ENCODE measurements at regions not wholly inside any gene's neighbourhood (a gene's known extent, or its start where the extent isn't known, plus 50 kb on each side); places are given as distances from the start of the nearest gene placed in this dataset.
"Not testable (repeated sequence)": the region's sequence is repeated elsewhere in the genome, so short reads cannot be mapped to it uniquely, and the experiment has no call there.

GRCh38 chr13:21884965-21885567 lies 214.2 kb downstream of the FGF9 start:
- Histone ChIP-seq H3K4me1 (peaks cover 0 to 9% (median 0%) of the 10 kb centered on the region in 3 donors), H3K36me3 (no peaks in the 10 kb centered on the region), H3K27me3 (no peaks in the 10 kb centered on the region), H3K4me3 (no peak overlapping the region), H3K9me3 (no peaks in the 10 kb centered on the region), H3K27ac (no peak overlapping the region)
- WGBS, 2 donors (ENCODE audit: low coverage in 1 of 2) = 79 to 83% methylated on average over 4 to 6 of the region's 9 CpGs
- ATAC-seq = no peak
- TF ChIP-seq POLR2A (IDR thresholded peaks at IDR 0.05) (no peak), POLR2AphosphoS5 (IDR thresholded peaks at IDR 0.05) (no peak), EP300 (IDR thresholded peaks at IDR 0.05) (no peak), CTCF (IDR thresholded peaks at IDR 0.05) (no peak)

- Histone ChIP-seq H3K36me3 (no peaks in the 10 kb centered on the region), H3K9me3 (no peaks in the 10 kb centered on the region), H3K27me3 (no peaks in the 10 kb centered on the region), H3K4me3 (no peak overlapping the region), H3K27ac (no peak overlapping the region), H3K4me1 (peaks cover 0 to 9% (median 0%) of the 10 kb centered on the region in 3 donors)
- ATAC-seq = no peak
- WGBS, 2 donors (ENCODE audit: low coverage in 1 of 2) = 90 to 100% methylated on average over 4 to 10 of the region's 12 CpGs
- TF ChIP-seq CTCF (IDR thresholded peaks at IDR 0.05) (no peak), EP300 (IDR thresholded peaks at IDR 0.05) (no peak), POLR2AphosphoS5 (IDR thresholded peaks at IDR 0.05) (no peak), POLR2A (IDR thresholded peaks at IDR 0.05) (no peak)
Measured at GRCh38 chr13:21885714-21886224, 214.9 kb downstream of the FGF9 start.

- ATAC-seq = no peak
- 30 to 70% methylated on average over 1 to 3 of the region's 5 CpGs for WGBS, 2 donors (ENCODE audit: low coverage in 1 of 2)
- TF ChIP-seq POLR2A (IDR thresholded peaks at IDR 0.05) (no peak), POLR2AphosphoS5 (IDR thresholded peaks at IDR 0.05) (no peak), EP300 (IDR thresholded peaks at IDR 0.05) (no peak), CTCF (IDR thresholded peaks at IDR 0.05) (no peak)
- no peaks in the 10 kb centered on the region for H3K9me3 ChIP-seq
- no peak overlapping the region for H3K4me3 ChIP-seq
- H3K36me3 ChIP-seq = no peaks in the 10 kb centered on the region
- H3K27ac ChIP-seq = no peak overlapping the region
- no peaks in the 10 kb centered on the region for H3K27me3 ChIP-seq
- peaks cover 0 to 5% (median 0%) of the 10 kb centered on the region in 3 donors for H3K4me1 ChIP-seq
Measured at GRCh38 chr13:21889651-21890050, 218.8 kb downstream of the FGF9 start.

GRCh38 chr13:21890220-21890619 lies 219.3 kb downstream of the FGF9 start:
- not testable (repeated sequence) for H3K27ac ChIP-seq, H3K36me3 ChIP-seq, H3K4me3 ChIP-seq, H3K4me1 ChIP-seq, ATAC-seq, H3K9me3 ChIP-seq, H3K27me3 ChIP-seq

GRCh38 chr13:21894091-21894490 lies 223.2 kb downstream of the FGF9 start:
- 78 to 84% methylated on average over 6 to 10 of the region's 10 CpGs for WGBS, 2 donors (ENCODE audit: low coverage in 1 of 2)

More at GRCh38 chr13:21894091-21894490, 223.2 kb downstream of the FGF9 start:
- Histone ChIP-seq H3K4me3 (no peak overlapping the region), H3K9me3 (no peaks in the 10 kb centered on the region), H3K4me1 (no peaks in the 10 kb centered on the region), H3K27me3 (no peaks in the 10 kb centered on the region), H3K36me3 (no peaks in the 10 kb centered on the region), H3K27ac (no peak overlapping the region)
- TF ChIP-seq CTCF (IDR thresholded peaks at IDR 0.05) (no peak), EP300 (IDR thresholded peaks at IDR 0.05) (no peak), POLR2A (IDR thresholded peaks at IDR 0.05) (no peak), POLR2AphosphoS5 (IDR thresholded peaks at IDR 0.05) (no peak)
- no peak for ATAC-seq

All from gastroesophageal sphincter (tissue), 4 donors.